NB4 (cell line): ENCODE measurements at regions not wholly inside any gene's neighbourhood (a gene's known extent, or its start where the extent isn't known, plus 50 kb on each side); places are given as distances from the start of the nearest gene placed in this dataset.

Experiments used
- CTCF ChIP-seq: IDR thresholded peaks from one replicate; pipeline ENCODE4 v1.5.1; 2012; ENCODE audit warnings: low read depth, low read length
- MAX ChIP-seq: IDR thresholded peaks from 2 replicates; pipeline ENCODE4 v1.6.1; 2011; ENCODE audit warnings: low read depth, low read length
- POLR2A ChIP-seq: IDR thresholded peaks from 2 replicates; pipeline ENCODE4 v1.6.1; 2011; ENCODE audit warnings: mild to moderate bottlenecking; ENCODE audit not compliant: insufficient read length; ENCODE audit errors: extremely low read depth

GRCh38 chr5:90084342-90084741, 325.2 kb downstream of the CETN3 start:
- TF ChIP-seq CTCF (no peak), POLR2A (no peak), MAX (no peak)
